ENCODE measurements at regions not wholly inside any gene's neighbourhood (a gene's known extent, or its start where the extent isn't known, plus 50 kb on each side); places are given as distances from the start of the nearest gene placed in this dataset.

- POLR2A ChIA-PET: no interaction called here
- DNase-seq (ENCODE audit: low read depth, low spot score): no peak
- no peak overlapping the region for H3K4me3 ChIP-seq (ENCODE audit: low read depth, low read length)
- no peak for TF ChIP-seq CTCF (IDR thresholded peaks at IDR 0.05; ENCODE audit: insufficient read depth, low read length, missing control alignments)
- CTCF ChIA-PET: interaction anchor here (1.3 kb wide), 1 partner anchor 14 kb away, joined by 8 read pairs; no protein-coding TSS in a partner anchor
Observed at GRCh38 chr13:73177017-73177416, 118.2 kb downstream of the KLF5 start.

- no peak for TF ChIP-seq CTCF (IDR thresholded peaks at IDR 0.05; ENCODE audit: insufficient read depth, low read length, missing control alignments)
- CTCF ChIA-PET: no interaction called here
- POLR2A ChIA-PET: no interaction called here
Observed at GRCh38 chr13:73174521-73175010, 115.8 kb downstream of the KLF5 start.

DNA sequence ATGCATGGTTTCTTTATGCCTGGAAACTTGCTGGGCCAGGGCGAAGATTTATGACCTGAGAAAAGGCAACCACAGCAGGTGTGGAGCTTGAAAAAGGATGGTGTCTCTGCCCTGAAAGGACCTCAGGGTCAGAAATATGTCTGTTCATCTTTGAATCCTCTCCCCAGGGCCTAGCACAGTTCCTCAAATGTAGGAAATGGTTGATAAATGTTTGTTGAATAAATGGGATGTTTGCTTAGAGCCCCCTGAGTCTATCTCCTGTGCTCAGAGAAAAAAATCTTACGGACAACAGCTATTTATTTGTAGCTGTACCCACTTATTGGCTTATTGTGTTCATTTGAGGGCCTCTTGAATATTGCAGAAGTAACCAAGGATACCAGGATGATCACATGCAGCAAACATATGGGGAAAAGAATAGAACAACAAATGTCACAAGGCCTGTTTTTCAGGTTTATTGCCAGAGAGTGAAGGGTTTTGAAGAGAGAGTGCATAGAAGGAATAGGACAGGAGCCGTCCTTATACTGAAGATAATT is 114.5 kb downstream of the KLF5 start:
- no peak for DNase-seq (ENCODE audit: low read depth, low spot score)
- no peak for TF ChIP-seq CTCF (IDR thresholded peaks at IDR 0.05; ENCODE audit: insufficient read depth, low read length, missing control alignments)
- CTCF ChIA-PET: no interaction called here
- H3K4me3 ChIP-seq (ENCODE audit: low read depth, low read length): no peak overlapping the region
- POLR2A ChIA-PET: no interaction called here

More at GRCh38 chr13:73174521-73175010, 115.8 kb downstream of the KLF5 start:
- DNase-seq (ENCODE audit: low read depth, low spot score): no peak
- H3K4me3 ChIP-seq (ENCODE audit: low read depth, low read length): no peak overlapping the region

- H3K4me3 ChIP-seq (ENCODE audit: low read depth, low read length): no peak overlapping the region
- ChIA-PET POLR2A (no interaction called here), CTCF (no interaction called here)
- no peak for DNase-seq (ENCODE audit: low read depth, low spot score)
- peak; percentile 5 for TF ChIP-seq CTCF (IDR thresholded peaks at IDR 0.05; ENCODE audit: insufficient read depth, low read length, missing control alignments)
Observed at GRCh38 chr13:73171926-73172325, 113.1 kb downstream of the KLF5 start.

DNA sequence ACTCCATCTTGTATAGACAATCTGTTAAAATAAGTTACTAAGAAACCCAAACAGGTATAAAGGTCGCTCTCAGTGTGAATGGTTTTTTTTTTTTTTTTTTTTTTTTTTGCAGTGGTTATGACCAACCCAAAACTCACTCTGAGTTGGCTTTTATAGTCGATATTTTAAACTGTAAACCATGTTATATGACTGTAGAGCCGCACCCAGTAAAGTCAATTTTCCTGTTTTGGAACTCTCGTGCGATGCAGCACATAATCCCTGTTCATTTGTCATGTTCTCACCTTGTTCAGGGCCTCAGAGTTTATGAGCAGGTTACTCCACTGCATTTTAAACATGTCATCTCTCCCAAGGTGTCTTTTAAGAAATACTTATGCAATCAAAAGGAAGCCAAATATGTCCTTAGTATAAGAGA is 112.5 kb downstream of the KLF5 start:
- no peak for TF ChIP-seq CTCF (IDR thresholded peaks at IDR 0.05; ENCODE audit: insufficient read depth, low read length, missing control alignments)
- no peak overlapping the region for H3K4me3 ChIP-seq (ENCODE audit: low read depth, low read length)
- CTCF ChIA-PET: interaction anchor here (0.7 kb wide), 1 partner anchor 58 kb away, joined by 3 read pairs; no protein-coding TSS in a partner anchor
- POLR2A ChIA-PET: no interaction called here
- DNase-seq (ENCODE audit: low read depth, low spot score): no peak

- POLR2A ChIA-PET: no interaction called here
- DNase-seq (ENCODE audit: low read depth, low spot score): no peak
- no peak overlapping the region for H3K4me3 ChIP-seq (ENCODE audit: low read depth, low read length)
- TF ChIP-seq CTCF (IDR thresholded peaks at IDR 0.05; ENCODE audit: insufficient read depth, low read length, missing control alignments): no peak
- CTCF ChIA-PET: no interaction called here
Observed at GRCh38 chr13:73169971-73170370, 111.2 kb downstream of the KLF5 start.
